HG02759 (cell line): ENCODE measurements at regions not wholly inside any gene's neighbourhood (a gene's known extent, or its start where the extent isn't known, plus 50 kb on each side); places are given as distances from the start of the nearest gene placed in this dataset.
A peak's percentile ranks its signal among the peaks of the same experiment; 100 is the strongest.

Experiments
- ATAC-seq: cut with Tn5 transposase; IDR thresholded peaks from one replicate; pipeline ENCODE4 v1.9.1; 2021; ENCODE audit warnings: mild to moderate bottlenecking, moderate library complexity; ENCODE audit not compliant: unreplicated experiment

DNA sequence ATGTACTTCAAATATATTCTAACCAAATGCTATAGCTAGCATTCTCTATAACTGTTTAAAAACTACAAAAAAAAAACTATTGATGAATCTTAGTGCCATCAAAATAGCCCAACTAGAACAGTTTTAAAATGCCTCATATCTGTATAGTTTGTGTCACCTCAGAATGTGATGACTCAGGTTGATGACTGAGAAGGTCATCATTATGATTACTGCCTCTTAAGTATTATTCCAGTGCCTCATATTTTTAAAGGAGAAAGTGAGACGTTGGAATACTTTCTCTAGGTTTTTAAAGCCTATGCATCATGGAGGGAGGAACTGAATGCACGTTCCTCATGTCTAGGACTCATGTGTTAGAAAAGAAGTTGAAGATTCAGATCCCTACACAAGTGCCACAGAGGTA lies 88.2 kb downstream of the TMA16 start:
- ATAC-seq = no peak

DNA sequence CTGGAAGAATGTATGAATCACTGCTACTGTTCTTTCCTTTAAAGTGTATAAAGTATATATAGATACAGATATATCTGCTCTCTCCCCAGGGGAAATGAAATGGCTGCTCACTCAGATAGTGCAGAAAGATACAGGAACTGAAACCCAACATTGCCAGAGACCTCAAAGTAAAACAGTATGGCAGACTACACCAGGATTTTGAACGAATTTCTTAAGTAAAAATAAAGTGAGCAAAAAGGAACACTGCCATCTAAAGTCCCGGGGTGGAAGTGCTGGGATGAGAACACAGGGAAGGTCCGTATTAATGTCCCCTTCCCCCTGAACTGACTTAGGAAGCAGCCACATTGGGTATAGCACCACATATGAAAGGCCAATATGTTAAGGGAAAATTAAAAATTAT lies 93.4 kb downstream of the TMA16 start:
- peak; percentile 59 for ATAC-seq

DNA sequence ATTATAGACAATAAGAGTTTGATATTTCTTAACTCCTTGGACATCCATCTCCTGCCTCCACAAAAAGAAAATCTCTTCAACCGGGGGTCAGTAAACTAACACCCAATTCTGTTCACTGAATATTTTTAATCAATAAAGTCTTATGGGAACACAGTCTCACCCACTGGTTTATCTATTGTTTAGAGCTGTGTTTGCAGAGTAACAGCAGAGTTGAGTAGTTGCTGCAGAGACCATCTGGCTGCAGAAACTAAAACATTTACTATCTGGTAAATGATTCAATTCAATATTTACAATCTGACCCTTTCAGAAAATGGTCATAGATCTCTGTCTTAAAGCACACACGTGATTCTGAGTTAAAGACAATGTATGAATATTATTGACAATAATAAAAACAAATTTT lies 94.0 kb downstream of the TMA16 start:
- ATAC-seq = no peak

GRCh38 chr4:163590103-163590502 lies 95.6 kb downstream of the TMA16 start:
- ATAC-seq = peak; percentile 35

DNA sequence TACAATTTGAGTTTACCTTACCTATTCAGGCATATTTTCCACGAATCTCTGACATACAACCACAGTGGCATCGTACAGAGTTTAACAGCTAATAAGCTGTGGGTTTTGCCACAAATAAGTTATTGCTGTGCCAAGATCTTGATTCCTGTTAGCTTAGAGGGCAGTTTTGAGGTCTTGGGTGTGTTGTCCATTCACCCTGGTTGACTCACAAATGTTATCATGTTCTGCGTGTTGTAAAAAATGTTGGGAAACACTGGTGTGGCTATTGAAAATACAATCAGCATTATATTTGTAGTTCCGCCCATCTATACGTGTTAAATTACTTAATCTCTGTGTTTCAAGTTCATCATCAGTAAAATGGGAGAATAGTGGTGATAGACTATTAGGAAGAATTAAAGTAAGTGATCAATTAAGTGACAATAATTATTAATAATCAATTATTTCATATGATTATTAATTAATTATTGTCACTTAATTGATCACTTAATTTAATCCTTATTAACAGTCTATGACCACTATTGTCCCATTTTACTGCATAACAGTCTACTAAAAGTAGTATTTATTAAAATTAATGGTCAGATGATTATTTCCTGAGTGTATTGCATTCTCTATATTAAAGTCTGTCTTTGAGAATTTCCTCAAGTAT lies 96.3 kb downstream of the TMA16 start:
- no peak for ATAC-seq

GRCh38 chr4:163591614-163592020 lies 97.1 kb downstream of the TMA16 start:
- peak; percentile 83 for ATAC-seq

DNA sequence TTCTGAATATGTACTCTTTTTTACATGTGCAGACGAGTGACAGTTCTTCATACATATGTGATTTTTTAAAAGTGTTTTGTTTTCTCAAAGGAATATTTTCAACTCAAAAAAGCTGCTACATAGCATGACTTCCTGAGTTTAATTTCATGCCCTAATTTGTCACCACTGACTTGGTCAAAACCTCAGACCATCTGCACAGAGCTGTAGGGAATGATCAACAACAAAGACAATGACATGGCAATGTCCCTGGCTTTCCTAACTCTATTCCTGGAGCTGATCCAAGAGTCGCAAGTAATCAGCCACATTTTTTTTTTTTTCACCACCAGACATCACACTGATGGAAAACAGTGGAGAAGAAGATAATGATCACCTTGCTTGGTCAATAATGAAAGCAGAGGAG lies 97.7 kb downstream of the TMA16 start:
- no peak for ATAC-seq

GRCh38 chr4:163595580-163595979 lies 101.1 kb downstream of the TMA16 start:
- ATAC-seq = no peak

- peak; percentile 67 for ATAC-seq
Observed at GRCh38 chr4:163598028-163598427, 103.5 kb downstream of the TMA16 start.

- peak; percentile 33 for ATAC-seq
Observed at GRCh38 chr4:163598489-163598888, 104.0 kb downstream of the TMA16 start.

- ATAC-seq = peak; percentile 41
Observed at GRCh38 chr4:163600727-163601126, 106.2 kb downstream of the TMA16 start.

DNA sequence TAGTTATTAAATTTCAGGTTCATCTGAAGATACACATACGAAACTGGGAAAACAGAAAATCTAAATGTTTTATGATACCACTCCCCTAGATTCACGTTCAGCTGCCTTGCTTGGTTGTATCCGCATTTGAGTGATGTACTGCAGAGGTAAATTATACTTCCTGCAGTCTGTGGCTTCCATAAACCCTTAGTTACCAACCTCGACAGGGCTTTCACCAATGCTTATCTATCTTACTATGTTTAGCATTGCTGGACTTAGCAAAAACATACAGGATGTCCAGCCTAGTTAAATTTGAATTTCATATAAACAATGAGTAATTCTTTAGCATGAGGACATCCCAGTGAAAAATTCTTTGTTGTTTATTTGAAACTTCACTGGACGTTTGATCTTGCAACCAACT lies 108.8 kb downstream of the TMA16 start:
- no peak for ATAC-seq

GRCh38 chr4:163606896-163607691 lies 112.6 kb downstream of the TMA16 start:
- no peak for ATAC-seq

- ATAC-seq = no peak
Observed at GRCh38 chr4:163609019-163609418, 114.5 kb downstream of the TMA16 start.

DNA sequence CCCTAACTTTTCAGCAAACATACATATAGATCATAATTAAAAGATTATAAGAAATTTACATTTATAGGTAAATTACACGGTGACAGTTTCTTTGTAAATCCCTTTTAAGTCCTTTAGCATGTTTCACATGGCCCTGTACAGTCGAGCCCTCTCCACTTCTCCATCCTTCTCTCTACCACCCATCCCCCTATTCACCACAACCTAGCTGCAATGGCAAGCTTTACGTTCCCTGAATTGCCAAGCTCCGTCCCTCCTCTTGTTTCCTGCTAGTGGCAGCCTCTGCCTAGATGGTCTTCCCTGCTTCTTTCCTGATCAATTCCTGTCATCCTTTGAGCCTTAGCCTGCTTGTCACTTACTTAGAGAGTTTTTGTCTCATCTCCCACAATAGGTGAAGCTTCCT lies 116.2 kb downstream of the TMA16 start:
- ATAC-seq = no peak

GRCh38 chr4:163611182-163611581 lies 116.7 kb downstream of the TMA16 start:
- ATAC-seq = no peak

- peak; percentile 80 for ATAC-seq
Observed at GRCh38 chr4:163611784-163612445, 117.4 kb downstream of the TMA16 start.

DNA sequence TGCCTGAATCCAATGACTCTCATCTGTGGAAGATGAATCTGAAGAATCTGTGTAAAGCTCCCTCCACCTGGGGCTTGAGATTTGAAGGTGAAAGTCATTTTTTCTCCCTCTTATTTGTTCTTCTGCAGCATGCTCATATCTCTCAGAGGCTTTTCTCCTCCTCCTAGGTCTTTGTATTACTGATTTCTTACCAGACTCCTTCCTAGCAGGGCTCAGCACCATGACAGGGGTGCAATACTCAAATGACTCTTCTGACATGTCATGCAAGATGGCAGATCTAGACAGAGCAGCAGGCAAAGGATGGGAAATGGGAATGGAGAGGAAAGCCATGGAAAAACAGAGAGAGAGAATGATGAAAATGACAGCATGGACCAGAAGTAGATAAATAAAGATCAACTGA lies 118.3 kb downstream of the TMA16 start:
- ATAC-seq = no peak

- no peak for ATAC-seq
Observed at GRCh38 chr4:163613383-163613782, 118.9 kb downstream of the TMA16 start.

DNA sequence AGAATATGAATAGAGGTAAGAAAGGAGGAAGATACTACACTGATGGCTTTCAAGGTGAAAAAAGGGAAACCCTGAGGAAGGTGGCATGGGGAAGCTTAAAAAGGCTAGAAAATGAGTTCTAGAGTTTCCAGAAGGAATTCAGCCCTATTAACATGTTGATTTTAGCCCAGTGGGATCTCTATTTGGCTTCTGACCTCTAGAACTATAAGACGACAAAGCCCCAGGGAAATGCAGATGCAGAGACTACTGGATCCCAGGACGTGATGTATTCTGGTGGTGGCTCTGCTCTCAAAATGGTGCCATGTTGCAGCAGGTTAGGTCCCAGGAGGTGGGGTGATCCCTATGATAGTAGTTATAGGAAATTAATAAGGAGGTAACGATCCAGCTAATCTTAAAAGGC lies 120.4 kb downstream of the TMA16 start:
- no peak for ATAC-seq

DNA sequence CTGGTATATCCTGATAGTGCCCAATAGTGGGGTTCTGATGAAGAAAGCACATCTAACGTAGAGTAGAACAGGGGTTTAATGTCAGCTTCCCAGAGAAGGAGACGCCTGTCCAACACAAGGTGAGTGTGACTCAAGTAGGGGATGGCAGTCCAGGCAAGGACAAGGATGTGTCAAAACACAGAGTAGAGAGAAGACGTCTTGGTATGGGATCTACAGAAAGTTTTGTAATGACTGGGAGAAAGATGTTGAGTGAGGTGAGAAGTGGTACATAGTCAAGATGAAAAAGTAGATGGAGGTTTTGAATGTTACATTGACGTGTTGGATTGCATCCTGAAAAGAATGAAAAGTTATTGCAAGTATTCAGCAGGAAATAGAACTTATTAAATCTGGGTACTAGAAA lies 124.4 kb downstream of the TMA16 start:
- no peak for ATAC-seq

GRCh38 chr4:163620738-163621137 lies 126.2 kb downstream of the TMA16 start:
- ATAC-seq = no peak
